GM12865 (cell line): ENCODE measurements at regions not wholly inside any gene's neighbourhood (a gene's known extent, or its start where the extent isn't known, plus 50 kb on each side); places are given as distances from the start of the nearest gene placed in this dataset.
A peak's percentile ranks its signal among the peaks of the same experiment; 100 is the strongest.
"Not testable (repeated sequence)": the region's sequence is repeated elsewhere in the genome, so short reads cannot be mapped to it uniquely, and the experiment has no call there.

ENCODE experiments used
- DNase-seq: peaks from one replicate; pipeline ENCODE4 v3.0.0; 2010; ENCODE audit warnings: low read depth
- H3K4me3 ChIP-seq: 2 replicates; pipeline ENCODE4 v1.5.1; 2011; ENCODE audit warnings: mild to moderate bottlenecking, low read depth, low read length, control low read depth
- CTCF ChIP-seq: IDR thresholded peaks from 2 replicates; pipeline ENCODE4 v1.5.1; 2011; ENCODE audit warnings: low read length, control low read depth, low read depth, inconsistent platforms; ENCODE audit not compliant: insufficient read depth; ENCODE audit errors: missing control alignments

GRCh38 chr5:18652404-18653215 lies 1018.4 kb downstream of the TAF11L14 start:
- DNase-seq: no peak
- TF ChIP-seq CTCF: no peak
- H3K4me3 ChIP-seq: no peak overlapping the region

- peak; percentile 43 for DNase-seq
- no peak overlapping the region for H3K4me3 ChIP-seq
- no peak for TF ChIP-seq CTCF
Measured at GRCh38 chr5:18653216-18653752, 1019.0 kb downstream of the TAF11L14 start.

- TF ChIP-seq CTCF: no peak
- no peak for DNase-seq
- H3K4me3 ChIP-seq: no peak overlapping the region
Measured at GRCh38 chr5:18660511-18660910, 1026.3 kb downstream of the TAF11L14 start.

GRCh38 chr5:18662231-18662630 lies 1028.0 kb downstream of the TAF11L14 start:
- DNase-seq: no peak
- no peak for TF ChIP-seq CTCF
- no peak overlapping the region for H3K4me3 ChIP-seq

GRCh38 chr5:18674212-18674611 lies 1040.0 kb downstream of the TAF11L14 start:
- not testable (repeated sequence) for DNase-seq, H3K4me3 ChIP-seq

- no peak for TF ChIP-seq CTCF
- DNase-seq: no peak
- no peak overlapping the region for H3K4me3 ChIP-seq
Measured at GRCh38 chr5:18675041-18675440, 1040.8 kb downstream of the TAF11L14 start.

- H3K4me3 ChIP-seq: no peak overlapping the region
- TF ChIP-seq CTCF: no peak
- no peak for DNase-seq
Measured at GRCh38 chr5:18686253-18686652, 1052.0 kb downstream of the TAF11L14 start.
